Pancreas (tissue), 10 donors: ENCODE measurements at regions not wholly inside any gene's neighbourhood (a gene's known extent, or its start where the extent isn't known, plus 50 kb on each side); places are given as distances from the start of the nearest gene placed in this dataset.

Experiments
- ATAC-seq, 4 donors: fragments of 200-7000 bp; cut with Tn5 transposase; one replicate each; pipeline versions ENCODE4 v1.8.0 to v1.9.1; 2020; ENCODE audit warnings: mild to moderate bottlenecking in 4 of 4, moderate library complexity in 4 of 4
- DNase-seq, 6 donors: peaks; one replicate each; pipeline ENCODE4 v3.0.0-alpha.2; 2020
- FAIRE-seq: peaks from 2 replicates; lab custom pipeline; 2012; peaks lifted over from hg19 to GRCh38; lab: Jason Lieb, UNC
- H3K27ac ChIP-seq, 4 donors: fragments of 200-600 bp; sonication (generic); 1 replicate in 3 of 4; 2 replicates in 1 of 4; pipeline versions ENCODE4 v1.5.0 to v1.8.0; 2020
- H3K27me3 ChIP-seq, 4 donors: fragments of 200-600 bp; one replicate each; pipeline ENCODE4 v1.8.0; 2021
- H3K36me3 ChIP-seq, 3 donors: fragments of 200-600 bp; sonication (generic) in 1 of 3; one replicate each; pipeline versions ENCODE4 v1.5.0 to v1.8.0; 2020 to 2021
- H3K4me1 ChIP-seq, 3 donors: fragments of 200-600 bp; one replicate each; pipeline ENCODE4 v1.8.0; 2021
- H3K4me3 ChIP-seq, 4 donors: fragments of 200-600 bp; sonication (generic) in 2 of 4; one replicate each; pipeline versions ENCODE4 v1.5.0 to v1.8.0; 2020 to 2021
- H3K9me3 ChIP-seq, 4 donors: fragments of 200-600 bp; one replicate each; pipeline ENCODE4 v1.8.0; 2021
- CTCF ChIP-seq, 4 donors: fragments of 200-600 bp; sonication (generic) in 3 of 4; IDR thresholded peaks; one replicate each; pipeline versions ENCODE4 v1.5.0 to v1.8.0; 2021; ENCODE audit warnings: antibody characterized with exemption in 4 of 4
- WGBS, 2 donors: extraction: QIAGEN DNeasy Blood & Tissue Kit; methylation state at CpG; one replicate each; pipeline ENCODE4 v1.1.7; 2013; 5-methylcytosine and 5-hydroxymethylcytosine counted together
- intact Hi-C, 3 donors: fragments of 100-400 bp; cut with DNase I; formaldehyde crosslinking; loops; one replicate each; pipeline versions ENCODE4 v1.11.1 to v1.14.2; 2022
- donor health status: healthy with polysubstance abuse.
- donor health status: DM: no; HTN: no; CAD: no; lungs with moderate emphysema.
- donor health status: DM: no; HTN: no; CAD: no.
- donor health status: control.
- donor health status: control.
- donor health status: Bipolar disorder and iron deficiency.
- donor health status: DM: yes; HTN: yes; CAD: no.
- donor health status: DM: no; HTN: no; CAD: no.
- donor health status: DM: no; HTN: no; CAD: no.
- donor health status: DM: yes; HTN: yes; CAD: no.

GRCh38 chr10:118448744-118449143, 106.6 kb upstream of the FAM204A start:
- Histone ChIP-seq H3K27me3 (peaks cover 0 to 4% (median 0%) of the 10 kb centered on the region in 4 donors), H3K4me1 (no peaks in the 10 kb centered on the region), H3K36me3 (no peaks in the 10 kb centered on the region), H3K9me3 (no peaks in the 10 kb centered on the region), H3K4me3 (no peak overlapping the region), H3K27ac (no peak overlapping the region)
- DNase-seq (no peak), ATAC-seq (no peak), FAIRE-seq (no peak)
- WGBS, 2 donors, result 59 to 67% methylated on average over 5 of the region's 5 CpGs
- TF ChIP-seq CTCF (IDR thresholded peaks at IDR 0.05), result no peak
- intact Hi-C loops, result no loop called here

DNA sequence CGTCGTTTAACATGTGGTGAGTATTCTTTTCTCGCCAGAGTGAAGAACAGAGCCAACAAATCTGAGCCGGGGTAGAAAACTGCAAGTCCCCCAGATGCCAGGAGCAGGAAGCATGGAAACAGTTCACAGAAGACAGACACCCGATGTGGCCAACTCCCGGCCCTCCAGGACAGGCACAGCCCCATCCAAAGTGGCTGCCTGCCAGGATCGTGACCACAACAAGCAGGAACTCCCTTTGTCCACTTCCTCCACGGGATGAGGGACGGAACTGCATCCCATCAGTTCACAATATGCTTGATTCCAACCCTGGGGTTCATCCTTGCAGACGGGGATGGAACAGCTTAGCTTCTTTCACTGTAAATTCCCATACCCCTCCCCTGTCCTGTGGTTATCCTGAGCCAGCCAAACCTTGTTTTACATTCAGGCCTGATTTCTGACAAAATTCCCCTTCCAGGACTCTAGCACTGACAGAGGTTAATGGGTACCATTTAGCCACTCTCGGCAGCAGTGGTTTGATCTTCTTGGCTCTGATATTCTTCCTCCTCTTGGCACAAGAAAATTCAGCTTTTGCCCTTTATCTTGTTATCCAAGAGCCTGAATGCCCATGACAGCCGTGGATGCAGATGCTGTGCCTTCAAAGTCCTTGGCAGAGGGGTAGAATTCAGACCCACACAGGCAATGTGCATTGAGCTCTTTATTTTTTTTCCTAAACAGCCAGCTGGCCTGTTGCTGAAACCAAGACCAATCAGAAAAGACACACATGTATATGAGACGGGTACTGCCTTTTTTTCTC, 105.5 kb upstream of the FAM204A start:
- Histone ChIP-seq H3K4me3 (no peak overlapping the region), H3K4me1 (no peaks in the 10 kb centered on the region), H3K9me3 (no peaks in the 10 kb centered on the region), H3K27me3 (peaks cover 0 to under 1% (median 0%) of the 10 kb centered on the region in 4 donors), H3K27ac (no peak overlapping the region), H3K36me3 (no peaks in the 10 kb centered on the region)
- 48 to 56% methylated on average over 13 of the region's 13 CpGs for WGBS, 2 donors
- intact Hi-C loops, result no loop called here
- ATAC-seq, result peak in 1 of 4 donors; percentile 30
- DNase-seq, result peak in 1 of 6 donors; percentile 20
- no peak for FAIRE-seq
- TF ChIP-seq CTCF (IDR thresholded peaks at IDR 0.05), result no peak

DNA sequence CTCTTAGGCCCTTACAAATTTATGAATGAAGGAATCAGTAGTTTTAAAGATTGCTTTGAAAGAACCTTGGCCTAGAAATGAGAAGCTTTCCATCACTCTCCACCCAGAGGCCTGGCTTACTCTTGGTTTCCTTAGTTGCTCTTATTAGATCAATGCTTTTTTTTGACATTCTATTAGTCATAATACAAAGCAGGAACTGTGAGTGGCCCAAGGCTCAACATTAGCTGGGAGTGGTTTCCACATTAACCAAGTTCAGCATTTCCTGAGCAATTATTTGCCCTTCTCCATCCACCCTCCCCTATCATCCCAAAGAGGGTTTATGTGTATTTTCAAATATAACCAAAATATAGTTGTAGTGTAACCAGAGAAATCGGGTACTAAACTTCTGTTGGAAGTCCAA, 103.4 kb upstream of the FAM204A start:
- H3K27ac ChIP-seq, result no peak overlapping the region
- no peaks in the 10 kb centered on the region for H3K9me3 ChIP-seq
- no peaks in the 10 kb centered on the region for H3K4me1 ChIP-seq
- FAIRE-seq (no peak), DNase-seq (no peak), ATAC-seq (no peak)
- H3K27me3 ChIP-seq, result no peaks in the 10 kb centered on the region
- TF ChIP-seq CTCF (IDR thresholded peaks at IDR 0.05), result no peak
- H3K36me3 ChIP-seq, result no peaks in the 10 kb centered on the region
- WGBS, 2 donors, result 53 to 58% methylated on average over 1 of the region's 1 CpG
- no peak overlapping the region for H3K4me3 ChIP-seq
- intact Hi-C loops, result no loop called here

DNA sequence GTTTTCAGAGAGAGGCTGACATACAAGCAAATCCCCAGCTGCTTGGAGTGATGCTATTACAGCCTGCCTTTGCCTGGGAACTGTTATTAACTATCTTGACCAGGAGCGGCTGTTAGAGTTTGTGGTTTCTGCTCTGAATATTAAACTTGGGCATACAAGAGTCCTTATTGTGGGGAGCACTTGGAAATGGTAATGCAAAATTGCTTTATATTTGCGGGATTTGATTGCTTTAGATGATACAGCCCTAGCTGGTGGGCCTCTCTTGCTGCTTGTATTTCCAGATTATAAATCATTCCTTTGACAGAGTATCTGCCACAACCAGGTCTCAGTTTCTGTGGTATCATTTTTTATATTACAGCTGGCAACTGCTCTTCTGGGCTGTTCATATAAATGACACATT, 101.9 kb upstream of the FAM204A start:
- no peaks in the 10 kb centered on the region for H3K4me1 ChIP-seq
- H3K27ac ChIP-seq, result no peak overlapping the region
- no peaks in the 10 kb centered on the region for H3K27me3 ChIP-seq
- intact Hi-C loops, result no loop called here
- DNase-seq, result no peak
- 55 to 60% methylated on average over 2 of the region's 2 CpGs for WGBS, 2 donors
- H3K36me3 ChIP-seq, result no peaks in the 10 kb centered on the region
- H3K9me3 ChIP-seq, result no peaks in the 10 kb centered on the region
- H3K4me3 ChIP-seq, result no peak overlapping the region
- no peak for ATAC-seq
- no peak for FAIRE-seq
- no peak for TF ChIP-seq CTCF (IDR thresholded peaks at IDR 0.05)

GRCh38 chr10:118442032-118442431, 99.9 kb upstream of the FAM204A start:
- H3K27me3 ChIP-seq, result peaks cover 0 to 4% (median 0%) of the 10 kb centered on the region in 4 donors
- FAIRE-seq (no peak), ATAC-seq (no peak), DNase-seq (no peak)
- H3K4me1 ChIP-seq, result no peaks in the 10 kb centered on the region
- no peak for TF ChIP-seq CTCF (IDR thresholded peaks at IDR 0.05)
- H3K4me3 ChIP-seq, result no peak overlapping the region
- no peaks in the 10 kb centered on the region for H3K36me3 ChIP-seq
- intact Hi-C loops, result no loop called here
- 64 to 75% methylated on average over 3 of the region's 3 CpGs for WGBS, 2 donors
- no peaks in the 10 kb centered on the region for H3K9me3 ChIP-seq
- no peak overlapping the region for H3K27ac ChIP-seq
